ENCODE measurements at regions not wholly inside any gene's neighbourhood (a gene's known extent, or its start where the extent isn't known, plus 50 kb on each side); places are given as distances from the start of the nearest gene placed in this dataset.

DNA sequence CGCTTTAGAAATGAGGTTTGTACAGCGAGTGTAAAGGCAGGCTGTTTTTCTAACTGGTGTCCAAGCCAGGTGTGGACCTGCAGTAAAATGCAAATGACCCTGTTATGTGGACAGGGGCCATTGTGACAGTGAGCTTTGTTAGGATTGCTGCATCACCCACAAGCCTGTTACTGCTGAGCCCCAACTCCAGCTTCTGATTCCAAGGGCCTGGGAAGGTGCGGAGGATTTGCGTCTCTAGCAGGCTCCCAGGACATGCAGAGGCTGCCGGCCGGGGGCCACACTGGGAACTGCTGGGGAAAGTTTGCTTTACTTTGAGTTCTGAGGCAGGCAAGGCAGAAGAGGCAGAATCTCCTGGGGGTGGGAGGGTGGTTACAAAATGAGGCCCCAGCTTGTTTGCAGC, 164.1 kb downstream of the GLI2 start:
- TF ChIP-seq SIN3A (IDR thresholded peaks at IDR 0.05; ENCODE audit: borderline replicate concordance, insufficient read depth, low read length) (no peak), FOXP2 (optimal IDR thresholded peaks at IDR 0.05; ENCODE audit: borderline replicate concordance, extremely low read depth, extremely low read length, insufficient read depth) (no peak)

DNA sequence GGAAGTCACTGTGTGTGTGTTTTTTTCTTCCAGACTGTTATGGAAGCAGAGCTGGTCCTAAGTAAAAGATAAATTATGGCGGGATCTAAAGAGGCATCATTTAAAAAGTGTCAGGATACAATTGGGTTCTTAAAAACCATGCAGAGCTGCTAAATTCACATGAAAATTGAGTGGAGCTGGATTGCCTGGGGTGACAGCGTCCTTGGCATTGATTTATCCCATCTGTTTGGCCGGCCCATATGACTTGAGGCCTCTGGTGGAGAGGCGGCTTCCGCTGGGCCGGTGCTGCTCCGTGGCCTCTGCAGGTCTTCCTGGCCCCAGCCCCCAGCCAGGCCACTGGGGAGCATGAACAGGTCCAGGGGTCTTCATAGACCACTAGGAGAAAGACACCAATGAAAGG, 165.5 kb downstream of the GLI2 start:
- TF ChIP-seq FOXP2 (optimal IDR thresholded peaks at IDR 0.05; ENCODE audit: borderline replicate concordance, extremely low read depth, extremely low read length, insufficient read depth): no peak
- no peak for TF ChIP-seq SIN3A (IDR thresholded peaks at IDR 0.05; ENCODE audit: borderline replicate concordance, insufficient read depth, low read length)
- TF ChIP-seq, protein P1, sequence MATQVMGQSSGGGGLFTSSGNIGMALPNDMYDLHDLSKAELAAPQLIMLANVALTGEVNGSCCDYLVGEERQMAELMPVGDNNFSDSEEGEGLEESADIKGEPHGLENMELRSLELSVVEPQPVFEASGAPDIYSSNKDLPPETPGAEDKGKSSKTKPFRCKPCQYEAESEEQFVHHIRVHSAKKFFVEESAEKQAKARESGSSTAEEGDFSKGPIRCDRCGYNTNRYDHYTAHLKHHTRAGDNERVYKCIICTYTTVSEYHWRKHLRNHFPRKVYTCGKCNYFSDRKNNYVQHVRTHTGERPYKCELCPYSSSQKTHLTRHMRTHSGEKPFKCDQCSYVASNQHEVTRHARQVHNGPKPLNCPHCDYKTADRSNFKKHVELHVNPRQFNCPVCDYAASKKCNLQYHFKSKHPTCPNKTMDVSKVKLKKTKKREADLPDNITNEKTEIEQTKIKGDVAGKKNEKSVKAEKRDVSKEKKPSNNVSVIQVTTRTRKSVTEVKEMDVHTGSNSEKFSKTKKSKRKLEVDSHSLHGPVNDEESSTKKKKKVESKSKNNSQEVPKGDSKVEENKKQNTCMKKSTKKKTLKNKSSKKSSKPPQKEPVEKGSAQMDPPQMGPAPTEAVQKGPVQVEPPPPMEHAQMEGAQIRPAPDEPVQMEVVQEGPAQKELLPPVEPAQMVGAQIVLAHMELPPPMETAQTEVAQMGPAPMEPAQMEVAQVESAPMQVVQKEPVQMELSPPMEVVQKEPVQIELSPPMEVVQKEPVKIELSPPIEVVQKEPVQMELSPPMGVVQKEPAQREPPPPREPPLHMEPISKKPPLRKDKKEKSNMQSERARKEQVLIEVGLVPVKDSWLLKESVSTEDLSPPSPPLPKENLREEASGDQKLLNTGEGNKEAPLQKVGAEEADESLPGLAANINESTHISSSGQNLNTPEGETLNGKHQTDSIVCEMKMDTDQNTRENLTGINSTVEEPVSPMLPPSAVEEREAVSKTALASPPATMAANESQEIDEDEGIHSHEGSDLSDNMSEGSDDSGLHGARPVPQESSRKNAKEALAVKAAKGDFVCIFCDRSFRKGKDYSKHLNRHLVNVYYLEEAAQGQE (IDR thresholded peaks at IDR 0.05; ENCODE audit: insufficient read depth in 1 of 2, low read depth in 2 of 2, low read length in 2 of 2): no peak
- no peak for TF ChIP-seq TAF1 (IDR thresholded peaks at IDR 0.05; ENCODE audit: borderline replicate concordance, insufficient read depth, low read length)
- no peak for TF ChIP-seq POLR2AphosphoS5 (IDR thresholded peaks at IDR 0.05; ENCODE audit: low read depth, low read length)

DNA sequence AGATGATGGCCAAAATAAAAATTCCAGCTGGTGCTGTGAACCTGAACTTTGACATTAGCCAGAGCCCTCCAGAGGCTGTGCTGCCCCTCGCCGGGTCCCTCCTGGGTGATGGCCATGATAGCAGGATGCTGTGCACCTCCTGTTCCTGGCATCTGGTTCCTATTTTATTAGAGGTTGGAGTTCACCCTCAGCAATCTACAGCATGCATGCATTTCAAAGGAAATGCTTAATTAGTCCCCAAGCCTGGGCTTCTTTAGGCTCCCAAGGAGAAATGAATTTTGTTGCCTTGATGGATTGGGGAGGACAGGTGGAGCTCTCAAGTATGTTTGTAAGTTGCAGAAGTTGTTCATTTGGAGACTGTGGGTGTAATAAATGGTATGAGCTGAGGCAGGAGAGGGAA, 166.9 kb downstream of the GLI2 start:
- TF ChIP-seq FOXP2 (optimal IDR thresholded peaks at IDR 0.05; ENCODE audit: borderline replicate concordance, extremely low read depth, extremely low read length, insufficient read depth) (no peak), SIN3A (IDR thresholded peaks at IDR 0.05; ENCODE audit: borderline replicate concordance, insufficient read depth, low read length) (no peak), POLR2AphosphoS5 (IDR thresholded peaks at IDR 0.05; ENCODE audit: low read depth, low read length) (no peak), TAF1 (IDR thresholded peaks at IDR 0.05; ENCODE audit: borderline replicate concordance, insufficient read depth, low read length) (no peak)
- TF ChIP-seq, protein P1 (IDR thresholded peaks at IDR 0.05; ENCODE audit: insufficient read depth in 1 of 2, low read depth in 2 of 2, low read length in 2 of 2): no peak

DNA sequence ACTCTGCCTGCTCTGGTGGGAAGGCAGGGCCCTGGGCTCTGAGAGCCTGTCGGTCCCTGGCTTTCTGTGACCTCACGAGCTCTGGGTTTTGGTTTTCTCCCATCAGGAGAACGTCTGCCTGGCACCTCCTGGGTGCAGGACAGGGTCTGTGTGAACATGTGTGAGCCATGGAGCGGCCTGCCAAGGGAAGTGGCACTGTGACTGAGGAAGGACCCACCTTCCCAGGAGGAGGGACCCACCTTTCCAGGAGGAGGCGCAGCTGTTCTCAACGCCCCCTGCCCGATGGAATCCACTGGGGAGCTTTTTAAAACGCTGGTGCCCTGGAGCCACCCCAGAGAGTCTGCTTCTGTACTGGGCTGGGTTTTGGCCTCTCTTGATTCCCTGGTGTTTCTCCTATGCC, 168.7 kb downstream of the GLI2 start:
- TF ChIP-seq TAF1 (IDR thresholded peaks at IDR 0.05; ENCODE audit: borderline replicate concordance, insufficient read depth, low read length) (no peak), SIN3A (IDR thresholded peaks at IDR 0.05; ENCODE audit: borderline replicate concordance, insufficient read depth, low read length) (no peak), FOXP2 (optimal IDR thresholded peaks at IDR 0.05; ENCODE audit: borderline replicate concordance, extremely low read depth, extremely low read length, insufficient read depth) (no peak), POLR2AphosphoS5 (IDR thresholded peaks at IDR 0.05; ENCODE audit: low read depth, low read length) (no peak)
- TF ChIP-seq, protein P1 (IDR thresholded peaks at IDR 0.05; ENCODE audit: insufficient read depth in 1 of 2, low read depth in 2 of 2, low read length in 2 of 2): no peak

DNA sequence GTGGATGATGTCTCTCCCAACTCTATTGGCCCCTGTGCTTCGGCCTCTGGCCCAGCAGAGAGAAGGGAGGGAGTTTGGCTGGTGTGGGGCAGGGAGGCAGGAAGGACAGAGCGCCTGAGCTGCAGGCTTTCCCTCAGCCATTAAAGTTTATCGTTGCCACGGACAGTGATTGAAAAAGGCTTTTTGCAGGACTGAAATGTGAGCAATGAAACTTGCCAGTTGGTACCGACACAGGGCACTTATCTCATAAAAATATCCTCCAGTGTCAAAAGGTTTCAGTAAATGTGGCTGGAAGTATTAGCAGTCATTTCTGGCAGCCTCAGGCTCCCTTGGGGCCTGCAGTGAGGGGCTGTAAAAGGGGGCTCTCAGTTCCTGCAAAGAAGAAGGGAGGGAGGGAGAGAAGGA, 169.2 kb downstream of the GLI2 start:
- TF ChIP-seq FOXP2 (optimal IDR thresholded peaks at IDR 0.05; ENCODE audit: borderline replicate concordance, extremely low read depth, extremely low read length, insufficient read depth) (no peak), POLR2AphosphoS5 (IDR thresholded peaks at IDR 0.05; ENCODE audit: low read depth, low read length) (no peak), SIN3A (IDR thresholded peaks at IDR 0.05; ENCODE audit: borderline replicate concordance, insufficient read depth, low read length) (no peak), TAF1 (IDR thresholded peaks at IDR 0.05; ENCODE audit: borderline replicate concordance, insufficient read depth, low read length) (no peak)
- TF ChIP-seq, protein P1 (IDR thresholded peaks at IDR 0.05; ENCODE audit: insufficient read depth in 1 of 2, low read depth in 2 of 2, low read length in 2 of 2): no peak
